A172 (cell line): ENCODE measurements at regions not wholly inside any gene's neighbourhood (a gene's known extent, or its start where the extent isn't known, plus 50 kb on each side); places are given as distances from the start of the nearest gene placed in this dataset.

Experiments
- DNase-seq: peaks from one replicate; pipeline ENCODE4 v3.0.0-alpha.2; 2015; ENCODE audit warnings: low spot score

DNA sequence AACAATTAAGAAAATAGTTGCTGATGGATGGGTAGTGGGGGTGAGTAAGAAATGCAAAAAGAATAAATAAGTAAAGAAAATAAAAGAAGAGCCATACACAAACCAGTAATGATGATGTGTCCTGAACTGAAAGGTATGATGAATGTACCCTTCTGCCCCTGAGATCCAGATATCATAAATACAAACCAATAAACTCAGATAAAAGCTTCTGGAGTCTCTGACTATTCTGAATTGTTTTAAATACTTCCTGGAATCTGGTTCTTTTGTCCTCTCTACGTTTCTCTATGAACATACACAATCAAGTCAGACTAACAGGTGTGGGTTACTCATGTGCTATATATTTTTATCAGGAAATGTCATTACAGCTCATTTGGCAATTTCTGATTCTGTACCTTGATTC is 153.4 kb downstream of the PPP1R2C start:
- no peak for DNase-seq

DNA sequence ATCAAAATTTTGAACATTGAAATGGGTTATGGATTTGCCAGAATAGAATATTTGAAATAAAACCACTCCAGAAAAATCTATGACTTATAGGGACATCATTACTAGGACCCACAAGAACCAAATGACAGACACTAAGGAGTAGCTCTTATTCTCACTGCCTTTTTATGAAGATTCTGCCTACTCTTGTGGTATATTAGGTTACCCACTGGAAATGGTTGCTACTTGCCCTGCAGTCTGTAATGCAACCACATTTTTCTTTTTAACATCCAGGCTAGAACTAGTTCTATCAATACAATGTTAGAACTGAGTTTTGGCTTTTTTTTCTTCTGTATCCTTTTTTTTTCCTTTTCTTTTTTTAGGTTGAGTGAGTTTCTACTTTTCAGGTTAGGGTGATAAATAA is 158.9 kb downstream of the PPP1R2C start:
- DNase-seq: no peak

DNA sequence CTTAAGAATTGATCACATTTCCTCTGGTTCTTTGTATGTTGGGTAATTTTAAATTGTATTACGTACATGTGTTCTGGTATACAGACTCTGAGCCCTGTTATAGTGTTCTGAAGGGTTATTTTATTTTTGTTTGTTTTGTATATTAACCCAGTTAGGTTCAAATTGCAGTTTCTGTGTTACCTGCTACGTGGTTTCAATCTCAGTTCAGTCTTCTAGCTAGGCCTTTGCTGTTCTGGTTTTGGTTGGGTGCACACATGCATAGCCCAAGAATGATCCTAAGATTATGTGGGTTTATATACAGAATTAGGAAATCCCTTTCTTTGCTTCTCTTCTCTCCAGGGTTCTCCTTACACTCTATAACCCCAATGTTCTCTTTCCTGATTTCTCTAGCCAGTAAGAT is 161.0 kb downstream of the PPP1R2C start:
- no peak for DNase-seq

DNA sequence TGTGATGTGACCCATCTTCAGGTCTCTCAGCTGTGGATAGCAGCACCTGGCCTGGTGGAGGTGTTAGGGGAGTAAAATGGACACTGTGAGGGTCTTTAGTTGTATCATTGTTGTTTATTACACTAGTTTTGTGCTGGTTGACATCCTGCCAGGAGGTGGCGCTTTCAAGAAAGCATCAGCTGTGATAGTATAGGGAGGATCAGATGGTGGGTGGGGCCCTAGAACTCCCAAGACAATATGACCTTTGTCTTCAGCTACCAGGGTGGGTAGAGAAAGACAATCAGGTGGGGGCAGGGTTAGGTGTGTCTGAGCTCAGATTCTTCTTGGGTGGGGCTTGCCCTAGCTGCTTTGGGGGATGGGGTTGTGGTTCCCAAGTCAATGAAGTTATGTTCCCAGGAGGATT is 162.8 kb downstream of the PPP1R2C start:
- peak; percentile 3 for DNase-seq

DNA sequence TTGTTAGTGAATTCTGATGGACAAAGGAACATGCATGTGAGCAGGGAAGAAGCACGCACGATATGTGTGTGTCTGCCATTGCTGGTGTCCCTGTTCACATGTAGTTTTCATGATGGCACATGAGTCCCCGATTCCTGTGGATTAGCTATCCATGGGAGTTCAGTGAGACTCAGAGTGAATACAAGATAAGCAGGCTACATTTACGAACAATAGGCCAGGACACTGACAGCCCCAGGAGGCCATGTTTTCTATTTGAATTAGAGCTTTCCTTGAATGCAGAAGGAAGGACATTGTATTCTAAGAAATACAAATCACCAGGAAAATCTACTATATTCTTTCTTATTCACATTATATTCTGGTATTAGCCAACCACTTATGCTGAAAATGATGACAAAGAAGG is 171.4 kb downstream of the PPP1R2C start:
- DNase-seq: no peak

DNA sequence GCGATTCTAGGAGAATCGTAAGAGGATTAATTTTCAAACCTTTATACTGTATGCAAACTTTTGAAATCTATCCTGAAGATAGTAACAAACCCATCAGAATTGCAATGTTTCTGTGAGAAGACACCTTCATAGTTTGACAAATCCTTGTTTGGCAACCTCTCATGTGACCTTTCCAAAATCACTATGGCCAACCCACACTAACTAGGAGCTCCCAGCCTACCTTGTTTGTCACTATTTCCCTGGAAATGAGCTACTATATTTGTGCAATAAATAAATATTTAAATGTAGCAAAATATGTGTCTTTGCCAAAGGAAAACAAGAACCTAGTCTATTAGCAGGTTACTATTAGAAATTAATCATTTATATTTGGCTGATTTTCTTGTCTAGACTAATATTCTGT is 173.7 kb downstream of the PPP1R2C start:
- no peak for DNase-seq

GRCh38 chrX:42603016-42603415 is 174.9 kb downstream of the PPP1R2C start:
- DNase-seq: no peak

DNA sequence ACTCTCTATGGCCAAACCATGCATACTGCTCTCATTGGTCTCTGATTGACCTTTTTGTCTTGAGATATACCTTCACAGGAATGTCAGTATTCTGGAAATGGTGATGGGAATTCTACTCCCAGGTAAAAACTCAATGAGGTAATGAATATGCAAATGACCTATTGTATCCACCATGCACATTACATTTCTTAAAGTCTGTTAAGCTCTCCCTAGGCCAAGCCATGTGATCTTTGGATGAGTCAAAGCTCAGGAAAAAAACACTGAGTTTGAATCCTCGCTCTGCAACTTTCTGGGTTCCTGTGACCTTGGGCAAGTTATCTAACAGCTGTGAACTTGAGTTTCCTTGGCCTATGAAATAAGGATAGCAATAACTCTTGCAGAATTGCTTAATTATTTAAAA is 175.4 kb downstream of the PPP1R2C start:
- DNase-seq: no peak

DNA sequence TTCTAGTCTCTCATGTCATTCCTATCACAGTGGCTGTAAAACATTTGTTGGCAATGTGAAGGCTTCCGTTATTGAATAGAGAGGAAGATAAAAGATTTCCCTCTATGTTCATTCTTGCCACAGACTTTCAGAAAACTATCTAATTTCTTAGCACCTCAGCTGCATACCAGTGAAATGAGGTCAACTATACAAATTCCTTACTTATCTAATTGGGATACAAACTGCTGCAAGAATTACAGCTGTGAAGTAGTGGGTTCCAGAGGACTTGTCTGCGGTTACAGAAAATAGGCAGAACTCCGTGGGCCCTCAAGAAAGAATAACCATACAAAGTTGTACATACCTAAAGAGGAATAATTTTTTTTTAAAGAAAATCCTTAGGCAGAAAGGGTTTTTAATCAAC is 175.8 kb downstream of the PPP1R2C start:
- DNase-seq: peak; percentile 18

DNA sequence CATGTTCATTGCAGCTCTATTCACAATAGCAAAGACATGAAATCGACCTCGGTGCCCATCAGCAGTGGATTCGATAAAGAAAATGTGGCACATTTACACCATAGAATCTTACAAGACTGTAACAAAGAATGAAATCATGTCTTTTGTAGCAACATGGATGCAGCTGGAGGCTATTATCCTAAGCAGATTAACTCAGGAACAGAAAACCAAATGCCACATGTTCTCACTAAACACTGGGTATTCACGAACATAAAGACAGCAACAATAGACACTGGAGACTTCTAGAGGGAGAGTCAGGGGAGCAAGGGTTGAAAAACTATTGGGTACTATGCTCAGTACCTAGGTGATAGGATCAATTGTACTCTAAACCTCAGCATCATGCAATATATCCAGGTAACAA is 180.5 kb downstream of the PPP1R2C start:
- no peak for DNase-seq

- peak; percentile 2 for DNase-seq
These were observed 191.9 kb downstream of the PPP1R2C start for GRCh38 chrX:42585842-42586621.

DNA sequence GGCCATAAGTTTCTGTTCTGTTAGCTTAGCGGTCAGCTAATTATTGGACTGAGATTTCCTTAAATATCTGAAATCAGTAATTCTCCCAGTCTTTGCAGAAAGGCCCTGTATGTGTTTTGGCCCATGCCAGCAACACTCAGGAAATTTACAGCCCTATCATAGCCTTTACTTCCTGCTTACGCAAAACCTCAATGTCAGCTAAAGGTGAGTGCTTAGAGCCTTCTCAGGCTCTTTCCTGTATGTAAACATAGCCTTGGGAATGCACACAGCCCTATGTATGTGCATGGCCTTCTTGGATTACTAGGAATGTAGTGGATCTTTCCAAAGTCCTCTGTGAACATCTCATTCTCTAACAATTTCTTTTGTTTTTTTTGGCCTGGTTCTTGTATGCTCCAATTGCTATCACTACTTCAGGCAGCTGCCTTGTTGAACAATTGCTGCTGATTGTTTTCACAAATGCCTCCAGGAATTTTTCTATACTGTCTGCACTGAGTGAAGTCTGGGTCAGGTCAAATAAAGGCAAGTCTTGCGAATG is 200.0 kb downstream of the PPP1R2C start:
- no peak for DNase-seq

- peak; percentile 55 for DNase-seq
These were observed 210.7 kb downstream of the PPP1R2C start for GRCh38 chrX:42567268-42567667.

GRCh38 chrX:42565739-42566138 is 212.2 kb downstream of the PPP1R2C start:
- DNase-seq: no peak

DNA sequence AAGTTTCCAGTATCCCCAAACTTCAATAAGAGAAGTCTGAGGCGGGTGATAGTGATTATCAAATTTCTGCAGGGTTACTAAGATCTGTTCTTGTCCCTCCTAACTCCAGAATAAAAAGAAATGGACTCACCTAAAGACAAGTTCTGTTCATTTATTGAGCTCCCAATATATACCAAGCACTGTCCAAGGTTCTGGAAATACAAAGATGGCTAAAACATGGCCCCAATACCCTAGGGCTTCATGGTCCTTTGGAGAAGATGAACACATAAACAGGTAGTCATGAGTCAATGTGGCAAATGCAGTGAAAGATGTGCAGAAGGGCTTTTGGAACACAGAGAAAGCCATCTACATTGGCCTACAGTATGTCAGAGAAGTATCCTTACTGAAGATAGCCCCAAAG is 231.2 kb downstream of the PPP1R2C start:
- DNase-seq: no peak

- DNase-seq: no peak
These were observed 233.1 kb downstream of the PPP1R2C start for GRCh38 chrX:42544883-42545282.

DNA sequence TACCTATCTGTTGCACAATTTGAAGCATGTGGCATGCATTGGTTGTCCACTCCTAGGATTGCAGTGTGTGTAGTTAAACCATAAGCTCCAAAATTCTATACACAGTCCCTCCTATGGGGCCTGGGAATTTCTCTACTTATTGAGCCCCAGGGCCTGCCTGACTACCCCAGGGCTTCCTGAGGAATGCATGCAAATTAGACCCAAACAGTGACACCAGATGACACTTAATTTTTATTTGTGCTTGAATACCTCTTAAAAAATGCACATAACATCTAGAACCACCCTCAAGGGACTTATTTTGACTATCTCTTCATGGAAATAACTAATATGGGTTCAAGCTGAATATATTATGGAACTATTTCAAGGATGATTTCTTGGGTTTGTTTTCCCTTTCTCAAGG is 236.4 kb downstream of the PPP1R2C start:
- DNase-seq: no peak

GRCh38 chrX:42540146-42540545 is 237.8 kb downstream of the PPP1R2C start:
- no peak for DNase-seq

DNA sequence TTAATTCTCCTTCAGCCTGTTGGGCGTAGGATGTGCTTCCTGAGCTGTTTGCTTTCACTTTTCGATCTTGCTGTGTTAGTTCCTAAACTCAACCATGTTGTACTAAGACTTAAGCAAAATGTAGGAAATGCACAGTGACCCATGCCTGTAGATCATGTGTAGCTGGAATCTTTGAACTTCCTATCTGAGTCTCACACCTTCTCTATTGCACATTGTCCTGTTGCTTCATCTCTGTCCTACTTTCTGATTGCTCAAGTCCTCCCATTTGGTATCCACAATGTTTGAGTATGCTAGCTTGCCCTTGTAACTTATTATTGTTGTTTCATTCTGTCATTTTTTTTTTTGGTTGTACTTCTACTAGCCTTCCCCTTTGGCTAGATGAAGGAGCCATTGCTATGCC is 239.6 kb downstream of the PPP1R2C start:
- no peak for DNase-seq

DNA sequence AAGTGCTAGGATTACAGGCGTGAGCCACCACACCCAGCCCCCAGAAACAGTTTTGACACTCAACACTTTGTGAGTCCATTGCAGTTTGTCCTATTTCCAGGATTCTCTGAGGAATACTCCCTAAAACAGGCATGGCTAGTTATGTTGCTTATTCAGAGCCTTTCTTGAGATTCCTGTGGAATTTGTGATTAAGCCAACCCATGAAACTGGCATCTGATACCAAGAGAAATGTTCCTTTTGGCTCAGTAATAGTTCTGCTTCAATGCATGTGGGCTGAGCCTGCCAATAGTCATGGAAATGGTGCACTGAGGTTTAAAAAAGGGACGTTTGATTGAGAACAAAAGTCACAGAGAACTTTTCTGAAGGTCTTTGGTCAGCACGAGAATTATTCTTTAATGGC is 241.7 kb downstream of the PPP1R2C start:
- no peak for DNase-seq

DNA sequence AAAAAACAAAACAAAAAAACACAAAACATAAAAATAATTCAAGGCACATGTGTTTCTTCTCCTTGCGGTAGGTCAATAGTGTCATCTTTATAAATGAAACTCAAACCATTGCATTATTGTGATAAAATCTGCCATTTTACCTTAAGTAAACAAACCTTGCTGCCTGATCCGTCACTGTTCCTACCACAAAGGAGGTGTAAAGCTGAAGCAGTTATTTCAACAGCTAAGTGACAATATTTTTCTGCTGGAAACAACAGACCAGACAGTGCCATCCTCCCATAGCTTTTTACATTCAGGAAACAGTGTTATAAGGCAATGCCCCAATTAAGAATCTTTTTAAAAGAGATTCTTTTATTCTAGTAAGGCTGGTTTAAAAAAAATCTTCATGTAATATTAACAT is 242.7 kb downstream of the PPP1R2C start:
- DNase-seq: no peak

DNA sequence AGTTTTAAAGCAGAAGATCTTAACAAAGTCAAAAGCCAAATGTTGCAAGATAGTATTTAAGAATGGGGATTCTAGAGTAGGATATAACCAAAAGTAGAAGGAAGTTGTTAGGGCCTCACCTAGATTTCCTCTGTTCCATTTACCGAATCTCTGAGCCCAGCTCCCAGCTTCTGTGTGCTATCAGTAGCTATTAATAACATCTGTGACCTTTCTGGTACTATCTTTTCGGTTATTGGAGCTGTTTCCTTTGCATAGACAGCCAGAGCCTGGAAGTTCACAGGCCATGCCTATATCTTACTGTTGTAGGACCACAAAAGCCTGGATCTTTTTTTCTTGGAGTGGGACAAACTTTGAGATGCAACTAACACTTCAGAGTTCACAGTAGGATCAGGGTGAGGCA is 244.2 kb downstream of the PPP1R2C start:
- no peak for DNase-seq

DNA sequence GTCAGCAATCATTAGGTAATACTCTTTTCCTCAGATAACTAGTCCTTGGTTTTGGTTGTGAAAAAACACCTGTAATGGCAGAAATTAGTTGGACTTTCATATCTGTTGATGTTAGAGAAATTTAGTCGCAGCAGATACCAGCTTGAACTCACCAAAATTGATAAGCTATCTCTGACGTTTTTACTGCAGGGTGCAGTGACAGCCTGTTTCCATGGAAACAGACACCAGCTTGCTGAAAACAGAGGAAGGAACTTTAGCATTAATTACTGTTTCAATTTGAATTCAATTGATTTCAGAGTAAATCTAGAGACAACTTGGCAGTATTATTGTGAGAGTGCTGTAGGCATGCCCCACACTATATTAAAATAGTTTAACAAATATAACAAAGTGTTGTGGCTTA is 246.5 kb downstream of the PPP1R2C start:
- DNase-seq: no peak

DNA sequence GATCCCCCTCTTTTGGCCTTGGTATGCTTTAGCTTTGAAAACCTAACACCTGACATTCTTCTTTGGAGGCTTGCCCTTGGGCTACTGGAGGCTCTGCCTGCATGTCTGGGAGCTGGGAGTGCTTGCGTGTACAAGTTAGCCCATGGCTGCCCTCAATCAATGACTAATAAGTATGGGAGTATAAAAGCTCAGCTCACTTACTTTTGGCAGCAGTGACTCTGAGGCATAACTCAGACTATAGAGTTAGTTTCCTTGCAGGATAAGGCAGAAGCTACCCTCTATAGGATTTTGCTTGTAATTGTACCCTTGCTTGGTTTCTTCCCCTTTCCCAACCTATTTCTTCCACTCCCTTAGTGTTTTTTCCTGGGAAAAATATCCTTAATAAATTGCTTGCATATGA is 247.9 kb downstream of the PPP1R2C start:
- no peak for DNase-seq
